ENCODE measurements at regions not wholly inside any gene's neighbourhood (a gene's known extent, or its start where the extent isn't known, plus 50 kb on each side); places are given as distances from the start of the nearest gene placed in this dataset.
"Not testable (repeated sequence)": the region's sequence is repeated elsewhere in the genome, so short reads cannot be mapped to it uniquely, and the experiment has no call there.

DNA sequence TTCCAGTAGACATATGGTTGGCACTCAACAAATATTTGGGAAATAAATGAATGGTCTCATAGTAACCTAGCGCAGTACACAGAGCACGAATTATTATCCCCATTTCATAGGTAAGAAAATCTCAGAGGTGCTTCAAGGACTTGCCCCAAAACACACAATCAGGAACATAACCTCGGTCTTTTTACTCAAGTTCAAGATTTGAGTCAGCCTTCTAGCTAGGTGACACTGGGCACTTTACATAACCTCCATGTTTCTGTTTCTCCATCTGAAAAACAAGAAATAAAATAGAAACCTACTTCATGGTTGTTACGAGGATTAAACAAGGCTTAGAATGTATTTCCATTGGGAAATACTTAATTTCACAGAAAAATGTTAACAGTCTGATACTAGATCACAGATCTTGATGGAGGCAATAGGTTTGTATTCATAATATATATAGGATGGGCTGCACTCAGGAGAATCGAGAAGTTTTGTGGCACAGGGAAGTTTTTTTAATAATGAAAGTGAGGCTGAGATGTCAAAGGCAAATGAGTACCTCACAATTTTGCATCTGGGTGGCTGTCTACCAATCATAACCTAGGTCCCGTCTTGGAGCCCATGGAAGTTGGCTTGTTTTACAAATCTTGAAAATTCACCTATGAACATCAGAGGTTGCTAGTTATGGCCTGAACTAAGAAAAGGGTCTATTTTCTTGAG is 147.4 kb upstream of the ZC3H12C start:
- no peak for DNase-seq

DNA sequence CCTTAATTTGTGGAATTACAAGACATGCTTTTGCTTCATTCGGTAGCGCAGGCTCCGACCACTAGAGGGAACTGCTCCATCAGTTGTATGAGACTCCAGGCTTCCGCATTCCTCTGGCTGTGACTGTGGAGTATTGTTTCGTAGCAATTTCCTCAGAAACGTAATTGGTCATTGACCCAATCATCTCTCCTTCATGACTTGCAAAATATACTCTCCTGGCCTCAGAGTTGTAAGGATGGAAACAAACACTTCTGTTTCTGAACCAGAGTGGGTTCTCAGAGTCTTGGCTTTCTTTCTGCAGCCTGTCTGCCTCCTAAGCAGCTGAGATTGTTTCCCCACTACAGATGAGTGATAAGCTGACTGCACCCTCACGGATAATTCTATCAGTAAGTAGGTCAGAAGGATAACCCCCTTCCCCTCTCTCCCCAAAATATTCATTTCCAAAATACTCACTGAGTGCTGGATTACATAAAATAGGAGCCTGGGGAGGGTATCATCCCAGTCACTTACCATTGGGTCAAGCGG is 146.8 kb upstream of the ZC3H12C start:
- peak; percentile 28 for DNase-seq

DNA sequence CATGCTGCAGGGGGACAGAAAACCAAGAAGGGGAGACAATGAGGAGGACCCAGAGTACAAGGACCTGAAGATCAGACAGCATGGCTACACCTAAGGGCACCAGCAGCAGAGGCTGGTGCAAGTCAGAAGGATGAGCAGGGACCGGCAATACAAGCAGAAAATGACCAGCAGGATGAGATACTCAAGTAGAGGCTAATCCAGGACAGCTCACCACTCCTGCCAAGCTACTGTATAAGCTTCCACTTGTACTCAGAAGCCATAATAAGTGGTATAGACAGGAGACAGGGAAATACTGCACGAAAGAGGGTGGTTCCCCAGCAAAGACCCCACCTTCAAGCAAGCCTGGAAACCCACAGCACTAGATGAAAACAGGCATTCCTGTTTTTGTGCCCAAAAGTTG is 138.7 kb upstream of the ZC3H12C start:
- DNase-seq: no peak

DNA sequence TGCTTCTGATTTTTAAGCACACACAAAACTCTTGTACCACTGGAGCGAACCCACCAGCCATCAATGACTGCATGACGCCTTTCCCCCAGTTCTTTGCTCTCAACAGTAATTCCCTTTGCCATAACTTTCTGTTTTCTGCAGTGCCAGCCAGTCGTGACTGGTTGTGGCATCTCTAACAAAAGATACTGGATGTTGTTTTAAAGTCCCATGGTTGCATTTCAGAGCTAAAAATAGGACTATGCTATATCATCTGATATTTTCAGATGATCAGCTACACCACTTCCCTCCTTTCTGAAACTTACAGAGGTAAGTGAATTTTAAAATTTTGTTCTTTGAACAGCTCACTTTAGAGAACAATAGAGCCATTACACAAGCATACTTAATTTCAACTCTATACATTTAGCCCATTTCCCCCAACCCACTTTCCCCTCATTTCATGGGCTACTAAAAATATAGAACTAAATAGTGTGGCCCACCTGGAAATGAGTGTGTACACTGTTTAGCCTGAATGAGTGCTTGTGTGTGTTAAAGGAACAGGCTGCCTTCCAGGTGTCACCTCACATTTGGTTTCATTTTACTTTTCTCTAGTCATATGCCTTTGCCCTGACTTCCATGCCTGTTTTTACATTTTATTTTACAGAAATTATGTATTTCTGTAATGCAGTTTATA is 136.9 kb upstream of the ZC3H12C start:
- no peak for DNase-seq

DNA sequence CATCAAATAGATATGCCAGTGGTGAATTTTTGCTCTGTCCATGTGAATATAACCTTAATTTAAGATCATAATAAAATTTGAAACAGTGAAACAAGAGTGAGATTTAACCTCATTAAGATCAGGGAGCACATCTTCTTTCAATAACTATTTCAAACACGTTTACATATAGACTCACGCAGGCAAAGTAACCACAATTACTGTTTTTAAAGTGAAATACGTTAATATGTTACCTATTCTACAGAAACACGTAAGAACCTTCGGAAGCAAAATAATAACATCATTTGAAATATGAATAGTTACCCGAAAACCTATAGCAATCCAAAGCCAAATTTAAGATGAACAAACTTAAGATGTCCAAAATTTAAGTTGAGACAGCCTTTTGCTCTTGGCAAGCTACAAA is 136.2 kb upstream of the ZC3H12C start:
- DNase-seq: no peak

DNA sequence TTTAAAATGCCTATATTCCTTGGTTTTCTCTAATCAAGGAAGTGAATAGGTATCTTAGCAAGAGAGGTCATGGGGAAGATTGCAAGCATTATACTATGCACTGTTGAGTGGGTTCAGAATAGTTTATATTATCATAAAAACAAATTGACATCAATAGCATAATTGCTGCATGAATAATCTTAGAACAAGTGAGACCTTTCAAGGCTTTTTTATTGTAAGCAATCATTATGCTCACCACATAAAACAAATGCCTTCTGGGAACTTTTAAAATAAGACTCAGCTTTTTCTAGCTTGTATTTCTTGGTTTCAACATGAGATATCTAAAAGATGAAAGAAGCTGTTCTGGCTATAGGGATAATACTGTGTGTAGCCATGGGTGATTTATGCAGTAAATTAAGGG is 135.6 kb upstream of the ZC3H12C start:
- DNase-seq: no peak

DNA sequence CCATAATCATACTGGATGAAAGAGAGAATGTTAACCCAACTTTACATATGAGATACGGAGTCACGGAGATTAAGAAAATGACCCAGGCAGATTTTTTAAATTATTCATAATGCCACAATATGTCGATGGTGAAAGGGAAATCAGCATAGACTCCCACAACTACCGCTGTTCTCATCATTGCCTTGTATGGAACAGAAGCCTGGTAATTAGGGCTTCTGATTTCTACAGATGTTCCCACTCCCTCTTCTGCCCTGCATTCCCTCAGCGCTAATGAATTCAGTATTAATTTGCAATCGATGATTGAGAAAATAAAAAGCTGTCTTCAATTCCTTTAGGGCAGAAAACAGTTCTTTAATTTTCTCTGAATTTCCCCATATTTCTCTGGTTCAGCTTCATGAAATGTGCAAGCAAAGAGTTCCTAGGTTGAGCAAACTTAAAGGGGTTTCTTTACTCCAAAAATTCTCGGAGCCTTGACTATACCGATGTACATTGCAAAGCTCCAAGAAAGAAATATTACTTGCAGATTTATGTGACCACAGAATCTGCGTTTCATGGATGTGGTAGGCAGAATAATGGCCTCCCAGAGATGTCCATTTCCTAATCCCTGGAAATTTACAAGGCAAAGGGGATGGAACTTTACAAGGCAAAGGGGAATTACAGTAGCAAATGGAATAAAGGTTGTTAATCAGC is 134.9 kb upstream of the ZC3H12C start:
- DNase-seq: no peak

DNA sequence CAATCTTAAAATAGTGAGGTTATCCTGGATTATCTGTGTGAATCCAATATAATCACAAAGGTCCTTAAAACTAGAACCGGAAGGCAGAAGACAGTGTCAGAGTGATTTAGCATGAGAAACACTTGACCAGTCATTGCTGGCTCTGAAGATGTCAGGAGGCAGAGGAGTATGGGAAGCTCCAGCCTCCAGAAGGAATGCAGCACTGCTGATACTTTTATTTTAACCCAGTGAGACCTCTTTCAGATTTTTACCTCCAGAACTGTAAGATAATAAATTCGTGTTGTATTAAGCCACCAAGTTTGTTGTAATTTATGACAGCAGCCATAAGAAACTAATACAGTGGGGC is 134.4 kb upstream of the ZC3H12C start:
- no peak for DNase-seq

DNA sequence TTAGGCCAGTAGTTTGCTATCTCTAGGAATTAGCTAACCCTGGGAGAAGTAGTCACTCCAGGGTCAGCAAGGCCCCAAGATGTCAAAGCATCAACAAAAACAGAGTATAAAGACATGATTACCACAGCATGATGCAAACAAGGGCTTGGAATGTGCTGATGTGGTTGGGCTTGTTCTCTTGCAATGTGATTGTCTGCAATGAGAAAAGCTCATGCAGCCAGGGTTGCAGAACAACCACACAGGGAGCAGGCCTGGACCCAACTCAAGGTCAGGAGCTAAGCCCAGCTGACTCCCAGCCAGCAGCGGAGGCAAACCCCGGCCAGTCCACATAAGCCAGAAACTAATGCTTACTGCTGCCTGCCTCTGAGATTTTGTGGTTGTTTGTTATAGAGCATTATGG is 132.4 kb upstream of the ZC3H12C start:
- no peak for DNase-seq

DNA sequence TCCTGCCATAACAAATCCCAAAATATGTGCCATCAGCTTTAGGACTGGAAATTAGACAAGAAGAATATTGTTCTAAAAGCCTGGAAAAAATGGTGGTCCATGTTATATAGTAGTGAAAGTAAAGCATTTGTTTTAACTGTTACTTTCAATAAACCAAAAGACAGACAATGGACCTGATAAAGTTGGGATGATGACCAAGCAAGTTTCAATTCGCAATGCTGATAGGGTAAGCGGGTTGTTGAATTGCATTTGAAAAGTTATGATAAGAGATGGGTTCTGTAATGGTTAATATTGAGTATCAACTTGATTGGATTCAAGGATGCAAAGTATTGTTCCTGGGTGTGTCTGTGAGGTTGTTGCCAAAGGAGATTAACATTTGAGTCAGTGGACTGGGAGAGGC is 131.9 kb upstream of the ZC3H12C start:
- no peak for DNase-seq

DNA sequence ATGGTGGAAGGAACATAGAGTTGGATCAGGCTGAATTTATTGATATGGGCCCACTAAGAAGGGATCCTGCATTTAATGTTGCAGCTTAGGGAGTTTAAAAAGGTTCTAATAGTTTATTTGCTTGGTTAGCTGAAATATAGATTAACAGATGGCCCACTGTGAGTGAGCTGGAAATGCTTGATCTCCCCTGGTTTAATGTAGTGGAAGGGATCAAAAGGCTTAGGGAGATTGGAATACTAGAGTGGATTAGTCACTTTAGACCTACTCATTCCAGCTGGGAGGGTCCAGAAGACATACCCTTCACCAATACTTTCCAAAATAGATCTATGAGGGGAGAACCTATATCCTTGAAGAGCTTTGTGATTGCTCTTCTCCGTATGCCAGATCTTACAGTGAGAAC is 130.1 kb upstream of the ZC3H12C start:
- DNase-seq: no peak

DNA sequence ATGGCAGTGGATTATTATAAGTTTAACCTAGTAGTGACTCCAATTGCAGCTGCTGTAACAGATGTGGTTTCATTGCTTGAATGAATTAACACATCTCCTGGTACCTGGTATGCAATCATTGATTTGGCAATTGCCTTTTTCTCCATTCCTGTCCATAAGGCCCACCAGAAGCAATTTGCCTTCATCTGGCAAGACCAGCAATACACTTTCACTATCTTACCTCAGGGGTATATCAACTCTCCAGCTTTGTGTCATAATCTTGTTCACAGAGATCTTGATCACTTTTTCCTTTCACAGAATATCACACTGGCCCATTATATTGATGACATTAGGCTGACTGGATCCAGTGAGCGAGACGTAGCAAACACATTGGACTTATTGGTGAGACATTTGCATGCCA is 128.7 kb upstream of the ZC3H12C start:
- no peak for DNase-seq

DNA sequence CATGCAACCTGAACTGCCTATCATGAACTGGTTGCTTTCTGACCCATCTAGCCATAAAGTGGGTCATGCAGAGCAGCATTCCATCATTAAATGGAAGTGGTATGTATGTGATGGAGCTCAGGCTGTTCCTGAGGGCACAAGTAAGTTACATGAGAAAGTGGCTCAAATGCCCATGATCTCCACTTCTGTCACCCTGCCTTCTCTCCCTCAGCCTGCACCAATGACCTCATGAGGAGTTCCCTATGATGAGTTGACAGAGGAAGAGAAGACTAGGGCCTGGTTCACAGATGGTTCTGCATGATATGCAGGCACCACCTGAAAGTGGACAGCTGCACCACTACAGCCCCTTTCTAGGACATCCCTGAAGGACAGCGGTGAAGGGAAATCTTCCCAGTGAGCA is 127.7 kb upstream of the ZC3H12C start:
- not testable (repeated sequence) for DNase-seq

DNA sequence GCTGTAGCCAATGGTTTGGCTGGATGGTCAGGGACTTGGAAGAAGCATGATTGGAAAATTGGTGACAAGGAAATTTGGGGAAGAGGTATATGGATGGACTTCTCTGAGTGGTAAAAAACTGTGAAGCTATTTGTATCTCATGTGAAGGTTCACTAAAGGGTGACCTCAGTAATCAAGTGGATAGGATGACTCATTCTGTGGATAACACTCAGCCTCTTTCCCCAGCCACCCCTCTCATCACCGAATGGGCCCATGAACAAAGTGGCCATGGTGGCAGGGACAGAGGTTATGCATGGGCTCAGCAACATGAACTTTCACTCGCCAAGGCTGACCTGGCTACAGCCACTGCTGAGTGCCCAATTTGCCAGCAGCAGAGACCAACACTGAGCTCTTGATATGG is 127.3 kb upstream of the ZC3H12C start:
- not testable (repeated sequence) for DNase-seq

DNA sequence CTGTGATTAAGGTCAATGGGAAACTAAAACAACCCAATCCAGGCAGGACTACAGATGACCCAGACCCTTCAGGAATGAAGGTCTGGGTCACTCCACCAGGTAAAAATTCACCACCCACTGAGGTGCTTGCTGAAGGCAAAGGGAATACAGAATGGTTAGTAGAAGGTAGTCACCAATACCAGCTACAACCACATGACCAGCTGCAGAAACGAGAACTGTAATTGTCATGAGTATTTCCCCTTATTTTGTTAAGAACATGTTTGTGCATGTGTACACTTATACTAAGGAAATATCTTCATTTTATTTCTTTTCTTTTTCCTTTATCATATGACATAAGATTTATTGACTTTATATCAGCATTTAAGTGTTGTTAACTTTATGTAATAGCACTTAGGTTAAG is 126.1 kb upstream of the ZC3H12C start:
- not testable (repeated sequence) for DNase-seq

DNA sequence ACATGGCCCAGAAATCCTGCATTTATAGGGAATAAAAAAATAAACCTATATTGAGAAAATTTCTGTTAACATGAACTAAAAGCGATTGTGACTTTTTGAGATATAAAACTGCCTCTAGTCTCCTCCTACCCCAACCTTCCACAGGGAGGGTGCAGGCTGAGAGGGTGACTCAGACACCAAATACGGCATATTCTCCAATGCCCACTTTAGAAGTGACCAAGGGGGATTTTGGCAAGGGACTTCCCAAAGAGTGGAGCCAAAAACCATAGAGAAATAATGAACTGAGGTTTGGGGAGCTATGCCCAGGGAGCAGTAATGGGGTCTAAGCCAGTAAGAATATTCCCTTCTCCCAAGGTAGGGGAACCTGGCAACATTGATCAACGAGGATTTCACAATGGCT is 124.9 kb upstream of the ZC3H12C start:
- DNase-seq: no peak

DNA sequence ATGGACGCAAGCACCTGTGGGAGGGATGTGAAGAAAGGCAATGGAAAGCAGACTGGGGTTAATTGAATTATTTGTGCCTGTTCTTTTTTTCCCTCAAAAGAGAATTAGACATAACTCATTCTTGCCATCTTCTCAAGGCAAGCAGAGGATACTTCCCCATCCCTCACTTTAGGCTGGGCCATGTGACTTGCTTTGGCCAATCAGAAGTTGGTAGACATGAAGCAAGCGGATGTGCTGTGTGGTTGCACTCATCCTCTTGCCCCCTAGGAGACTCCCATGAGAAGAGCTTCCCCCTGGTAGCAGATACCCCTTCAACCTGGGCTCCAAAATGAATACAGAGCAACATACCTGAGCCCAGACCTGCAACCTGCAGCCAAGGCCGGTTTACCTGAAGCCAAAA is 124.4 kb upstream of the ZC3H12C start:
- no peak for DNase-seq

DNA sequence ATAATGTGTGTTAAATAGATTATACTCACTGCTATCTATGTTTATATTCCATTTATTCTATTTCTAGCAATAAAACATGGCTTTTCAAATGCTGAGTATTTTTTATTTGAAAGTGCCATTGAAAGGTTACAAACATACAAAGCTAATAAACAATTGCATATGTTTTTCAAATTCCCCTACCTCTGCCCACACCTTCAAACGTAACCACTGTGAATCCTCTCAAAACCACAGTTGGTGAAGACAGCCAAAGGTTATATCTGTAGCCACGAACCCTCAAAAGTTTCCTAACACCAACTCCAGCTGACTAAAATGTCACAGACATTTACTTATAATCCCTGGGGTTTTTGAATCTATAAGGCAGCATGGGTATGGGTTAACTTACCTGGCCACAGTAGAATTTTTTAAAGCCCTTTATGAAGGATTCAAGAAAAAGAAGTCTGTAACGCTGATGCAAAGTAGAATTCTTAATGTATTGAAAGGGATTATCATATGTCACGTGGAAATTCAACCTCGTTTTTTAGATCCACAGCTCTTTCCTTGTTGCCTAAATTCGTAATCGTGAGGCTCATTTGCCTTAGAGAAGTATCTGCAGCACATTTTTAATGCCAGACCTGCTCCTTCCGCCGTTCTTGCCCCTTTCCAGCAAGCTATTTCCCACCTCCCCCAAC is 122.5 kb upstream of the ZC3H12C start:
- DNase-seq: no peak

DNA sequence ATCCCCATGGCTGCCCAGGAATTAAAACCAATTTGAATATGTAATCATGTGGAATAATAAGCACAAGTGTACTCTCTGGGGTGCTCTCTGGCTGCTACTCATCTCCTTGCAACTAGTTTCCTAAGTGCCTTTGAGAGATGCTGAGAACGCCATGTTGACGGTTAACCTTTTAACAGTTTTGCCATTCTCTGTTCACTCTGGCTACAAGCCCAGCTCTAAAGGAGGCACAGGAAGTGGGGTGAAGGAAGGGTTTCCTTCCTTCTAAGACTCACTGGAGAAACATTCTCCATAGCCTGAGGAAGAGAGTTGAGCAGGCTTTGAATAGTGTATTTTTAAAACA is 122.0 kb upstream of the ZC3H12C start:
- no peak for DNase-seq

DNA sequence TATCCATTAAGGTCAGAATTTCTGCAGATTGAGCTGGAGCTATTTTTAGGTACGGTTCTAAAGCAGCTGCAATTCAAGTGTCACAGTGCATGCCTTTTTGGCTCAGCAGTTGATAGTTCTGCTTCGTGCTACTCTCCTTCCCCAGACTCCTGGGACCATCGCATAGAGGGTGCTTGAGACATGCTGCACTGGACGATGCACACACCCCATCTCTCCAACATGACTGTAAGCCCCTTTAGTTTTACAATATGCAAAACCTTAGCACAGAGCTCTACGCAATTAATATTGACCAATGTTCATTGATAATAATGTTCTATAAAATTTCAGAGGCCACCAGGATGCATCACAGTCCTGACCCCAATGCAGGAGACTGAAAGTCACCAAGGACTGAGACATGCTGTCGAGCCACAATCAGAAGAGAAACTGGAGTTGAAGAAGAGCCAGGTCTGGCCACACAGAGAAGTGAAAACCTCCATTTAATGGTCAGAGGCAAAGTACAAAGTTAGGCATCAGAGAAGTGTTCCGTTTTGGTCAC is 120.9 kb upstream of the ZC3H12C start:
- no peak for DNase-seq

DNA sequence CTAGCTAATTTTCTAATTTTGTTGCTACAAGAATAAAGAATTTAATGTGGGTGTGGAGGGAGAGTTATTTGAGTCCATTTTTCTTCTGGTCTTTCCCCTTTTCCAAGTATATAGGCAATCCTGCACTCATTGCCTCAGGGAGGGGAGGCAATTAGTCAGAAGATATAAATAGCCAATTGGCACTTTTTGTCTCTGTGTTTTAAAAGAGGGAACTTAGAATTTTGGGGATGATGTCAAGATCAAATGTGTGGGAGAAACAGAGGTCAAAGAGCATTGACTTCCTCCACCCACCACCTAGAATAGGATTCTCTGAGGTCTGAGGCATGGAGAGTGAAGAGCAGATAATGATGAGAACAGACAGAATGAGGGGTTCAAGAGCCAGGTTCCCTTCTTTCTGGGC is 120.3 kb upstream of the ZC3H12C start:
- no peak for DNase-seq

DNA sequence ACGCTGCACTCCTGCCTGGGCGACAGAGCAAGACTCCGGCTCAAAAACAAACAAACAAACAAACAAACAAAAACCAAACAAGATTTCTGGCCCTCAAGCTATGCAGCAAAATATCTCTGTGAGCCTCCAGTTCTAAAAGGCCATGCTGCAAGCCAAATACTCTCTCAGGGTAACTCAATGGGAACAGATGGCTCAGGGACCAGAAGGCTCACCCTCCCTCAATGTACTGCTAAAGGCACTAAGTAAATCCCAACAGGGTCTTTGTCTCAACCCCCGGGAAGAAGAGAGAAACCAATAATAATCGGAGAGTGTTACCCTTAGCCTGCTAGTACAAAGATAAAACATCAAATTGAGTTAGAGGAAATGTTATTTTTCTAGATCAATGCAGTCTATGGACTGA is 119.7 kb upstream of the ZC3H12C start:
- no peak for DNase-seq

DNA sequence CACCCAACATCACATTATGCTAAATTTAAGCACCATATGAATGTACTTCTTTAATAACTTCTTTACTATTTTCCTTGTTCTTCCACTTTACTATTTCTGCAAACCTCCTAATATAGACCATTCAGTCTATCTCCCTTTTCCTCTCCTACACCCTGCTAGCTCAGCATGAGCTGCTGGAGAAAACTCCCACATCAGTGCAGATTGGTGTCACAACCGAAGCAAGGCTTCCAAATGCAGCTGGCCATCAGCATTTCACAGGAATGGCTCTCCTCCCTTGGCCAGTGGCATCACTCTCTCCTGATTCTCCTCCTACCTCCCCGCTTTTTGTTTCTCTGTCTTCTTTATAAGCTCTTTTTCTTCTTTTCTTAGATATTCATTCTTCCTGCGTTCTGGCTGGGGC is 118.7 kb upstream of the ZC3H12C start:
- no peak for DNase-seq

DNA sequence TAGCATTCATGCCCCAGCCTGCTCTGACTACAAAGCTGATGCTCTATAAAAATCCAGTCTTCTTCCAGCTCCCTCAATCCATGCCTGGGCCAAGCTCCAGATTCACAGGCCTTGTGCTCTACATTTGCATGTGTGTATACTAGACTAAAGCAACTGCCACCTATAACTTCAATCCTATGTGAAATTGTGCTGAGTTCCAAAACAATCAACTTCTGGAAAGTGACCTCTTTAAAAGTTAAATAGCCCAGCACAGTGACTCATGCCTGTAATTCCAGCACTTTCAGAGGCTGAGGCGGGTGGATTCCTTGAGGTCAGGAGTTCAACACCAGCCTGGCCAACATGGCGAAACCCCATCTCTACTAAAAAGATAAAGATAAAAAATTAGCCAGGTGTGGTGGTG is 114.3 kb upstream of the ZC3H12C start:
- no peak for DNase-seq
